Neural cell (in vitro differentiated cells): ENCODE measurements at regions not wholly inside any gene's neighbourhood (a gene's known extent, or its start where the extent isn't known, plus 50 kb on each side); places are given as distances from the start of the nearest gene placed in this dataset.
"Not testable (repeated sequence)": the region's sequence is repeated elsewhere in the genome, so short reads cannot be mapped to it uniquely, and the experiment has no call there.

Experiments used
- H2AFZ ChIP-seq: fragments of 200-600, 300-800 bp; sonication (generic), shearing (Covaris generic); 2 replicates; pipeline ENCODE4 v1.6.0; 2014; ENCODE audit warnings: low read depth, mild to moderate bottlenecking, antibody characterized with exemption, low read length, moderate library complexity
- H3F3A ChIP-seq: fragments of 200-600 bp; shearing (Covaris generic); 2 replicates; pipeline ENCODE4 v1.6.1; 2016; ENCODE audit warnings: mild to moderate bottlenecking, moderate library complexity, mixed read lengths, antibody characterized with exemption, low read length; ENCODE audit not compliant: insufficient read depth, poor library complexity, severe bottlenecking
- H3K27ac ChIP-seq: fragments of 200-600, 300-800 bp; sonication (generic), shearing (Covaris generic); 2 replicates; pipeline ENCODE4 v1.5.1; 2014; ENCODE audit warnings: mild to moderate bottlenecking, low read length, moderate library complexity
- H3K27me3 ChIP-seq: fragments of 300-800, 200-600 bp; sonication (generic), shearing (Covaris generic); 2 replicates; pipeline ENCODE4 v1.6.0; 2014; ENCODE audit warnings: mild to moderate bottlenecking, low read depth, low read length, moderate library complexity; ENCODE audit not compliant: insufficient read depth
- H3K36me3 ChIP-seq: fragments of 300-800, 200-600 bp; sonication (generic), shearing (Covaris generic); 2 replicates; pipeline ENCODE4 v1.5.1; 2014; ENCODE audit warnings: mild to moderate bottlenecking, antibody characterized with exemption, low read length, moderate library complexity; ENCODE audit not compliant: insufficient read depth
- H3K4me2 ChIP-seq: fragments of 300-800, 200-600 bp; sonication (generic), shearing (Covaris generic); 2 replicates; pipeline ENCODE4 v1.6.0; 2014; ENCODE audit warnings: mild to moderate bottlenecking, low read length
- H3K4me3 ChIP-seq: fragments of 300-800, 200-600 bp; sonication (generic), shearing (Covaris generic); 2 replicates; pipeline ENCODE4 v1.5.1; 2014; ENCODE audit warnings: mild to moderate bottlenecking, low read length, moderate library complexity
- H3K79me2 ChIP-seq: fragments of 200-600 bp; shearing (Covaris generic); replicated peaks from 2 replicates; pipeline ENCODE4 v1.6.0; 2014; ENCODE audit warnings: mild to moderate bottlenecking, low read length, moderate library complexity; ENCODE audit not compliant: insufficient read depth
- H3K9ac ChIP-seq: fragments of 300-800, 200-600 bp; sonication (generic), shearing (Covaris generic); 2 replicates; pipeline ENCODE4 v1.6.1; 2016; ENCODE audit warnings: mild to moderate bottlenecking, low read length, mixed read lengths
- H3K9me2 ChIP-seq: fragments of 200-600 bp; shearing (Covaris generic); 2 replicates; pipeline ENCODE4 v1.6.1; 2016; ENCODE audit warnings: mild to moderate bottlenecking, low read length, mixed read lengths; ENCODE audit not compliant: insufficient read depth
- H3K9me3 ChIP-seq: fragments of 200-600, 300-800 bp; sonication (generic), shearing (Covaris generic); 2 replicates; pipeline ENCODE4 v1.6.1; 2016; ENCODE audit warnings: mild to moderate bottlenecking, mixed run types, low read length, moderate library complexity, mixed read lengths
- H4K20me1 ChIP-seq: fragments of 200-600 bp; shearing (Covaris generic); 2 replicates; pipeline ENCODE4 v1.6.1; 2016; ENCODE audit warnings: mild to moderate bottlenecking, mixed run types; ENCODE audit not compliant: insufficient read depth
- EP300 ChIP-seq: fragments of 450-650 bp; conservative IDR thresholded peaks from 2 replicates; pipeline ENCODE4 v1.6.1; 2014; ENCODE audit warnings: antibody characterized with exemption, mild to moderate bottlenecking, moderate library complexity; ENCODE audit not compliant: poor library complexity, severe bottlenecking
- EZH2 ChIP-seq: fragments of 200-600, 300-800 bp; shearing (Covaris generic), sonication (generic); IDR thresholded peaks from 2 replicates; pipeline ENCODE4 v1.6.1; 2014; ENCODE audit warnings: antibody characterized with exemption, low read length, borderline replicate concordance, mild to moderate bottlenecking; ENCODE audit not compliant: insufficient read depth, poor library complexity, severe bottlenecking
- MXI1 ChIP-seq: fragments of 450-650 bp; conservative IDR thresholded peaks from 2 replicates; pipeline ENCODE4 v1.6.1; 2014; ENCODE audit warnings: antibody characterized with exemption, mild to moderate bottlenecking; ENCODE audit not compliant: poor library complexity, severe bottlenecking
- POLR2AphosphoS5 ChIP-seq: IDR thresholded peaks from 2 replicates; pipeline ENCODE4 v1.6.1; 2012
- RAD21 ChIP-seq: fragments of 450-650 bp; conservative IDR thresholded peaks from 2 replicates; pipeline ENCODE4 v1.6.1; 2014; ENCODE audit warnings: antibody characterized with exemption, mild to moderate bottlenecking, moderate library complexity
- REST ChIP-seq: IDR thresholded peaks from 2 replicates; pipeline ENCODE4 v1.6.1; 2012; ENCODE audit warnings: borderline replicate concordance
- SMC3 ChIP-seq: fragments of 450-650 bp; conservative IDR thresholded peaks from 2 replicates; pipeline ENCODE4 v1.6.1; 2014; ENCODE audit warnings: antibody characterized with exemption, mild to moderate bottlenecking, moderate library complexity; ENCODE audit not compliant: poor library complexity
- TAF1 ChIP-seq: IDR thresholded peaks from 2 replicates; pipeline ENCODE4 v1.6.1; 2012; ENCODE audit warnings: low read depth
- TF ChIP-seq, protein P1 (sequence below): fragments of 450-650 bp; IDR thresholded peaks from 2 replicates; pipeline ENCODE4 v1.5.1; 2014; ENCODE audit warnings: antibody characterized with exemption, mild to moderate bottlenecking, moderate library complexity; ENCODE audit not compliant: poor library complexity, severe bottlenecking

DNA sequence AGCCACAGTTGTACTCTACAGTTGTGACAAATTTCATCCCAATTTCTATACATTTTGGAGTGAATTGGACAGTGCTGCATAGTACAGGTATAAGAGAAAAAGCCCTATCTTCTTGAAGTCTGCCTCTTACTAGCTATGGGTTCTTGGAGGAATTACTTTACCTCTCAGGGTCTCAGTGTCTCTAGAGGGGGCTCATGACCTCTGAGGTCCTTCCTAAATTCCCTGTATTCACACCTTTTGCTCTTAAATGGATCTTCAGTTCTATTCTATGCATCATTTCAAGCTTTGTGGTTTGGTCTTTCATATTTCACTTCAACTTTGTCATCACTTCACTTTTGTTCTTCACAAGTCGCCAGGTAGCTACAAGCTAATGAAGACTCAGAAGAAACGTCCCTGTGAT, 71.2 kb upstream of the ERCC4 start:
- Histone ChIP-seq H3K4me3 (no peak overlapping the region), H3K27ac (no peak overlapping the region), H4K20me1 (no peaks in the 10 kb centered on the region), H3K79me2 (no peaks in the 10 kb centered on the region), H3F3A (no peaks in the 10 kb centered on the region), H3K9me3 (no peaks in the 10 kb centered on the region), H3K36me3 (no peaks in the 10 kb centered on the region), H3K4me2 (no peak overlapping the region), H3K27me3 (no peaks in the 10 kb centered on the region), H3K9ac (no peak overlapping the region), H2AFZ (no peak overlapping the region), H3K9me2 (no peaks in the 10 kb centered on the region)
- TF ChIP-seq MXI1 (no peak), EP300 (no peak), RAD21 (no peak), EZH2 (no peak), TAF1 (no peak), POLR2AphosphoS5 (no peak), SMC3 (no peak), REST (no peak)
- TF ChIP-seq, protein P1, sequence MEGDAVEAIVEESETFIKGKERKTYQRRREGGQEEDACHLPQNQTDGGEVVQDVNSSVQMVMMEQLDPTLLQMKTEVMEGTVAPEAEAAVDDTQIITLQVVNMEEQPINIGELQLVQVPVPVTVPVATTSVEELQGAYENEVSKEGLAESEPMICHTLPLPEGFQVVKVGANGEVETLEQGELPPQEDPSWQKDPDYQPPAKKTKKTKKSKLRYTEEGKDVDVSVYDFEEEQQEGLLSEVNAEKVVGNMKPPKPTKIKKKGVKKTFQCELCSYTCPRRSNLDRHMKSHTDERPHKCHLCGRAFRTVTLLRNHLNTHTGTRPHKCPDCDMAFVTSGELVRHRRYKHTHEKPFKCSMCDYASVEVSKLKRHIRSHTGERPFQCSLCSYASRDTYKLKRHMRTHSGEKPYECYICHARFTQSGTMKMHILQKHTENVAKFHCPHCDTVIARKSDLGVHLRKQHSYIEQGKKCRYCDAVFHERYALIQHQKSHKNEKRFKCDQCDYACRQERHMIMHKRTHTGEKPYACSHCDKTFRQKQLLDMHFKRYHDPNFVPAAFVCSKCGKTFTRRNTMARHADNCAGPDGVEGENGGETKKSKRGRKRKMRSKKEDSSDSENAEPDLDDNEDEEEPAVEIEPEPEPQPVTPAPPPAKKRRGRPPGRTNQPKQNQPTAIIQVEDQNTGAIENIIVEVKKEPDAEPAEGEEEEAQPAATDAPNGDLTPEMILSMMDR: no peak

DNA sequence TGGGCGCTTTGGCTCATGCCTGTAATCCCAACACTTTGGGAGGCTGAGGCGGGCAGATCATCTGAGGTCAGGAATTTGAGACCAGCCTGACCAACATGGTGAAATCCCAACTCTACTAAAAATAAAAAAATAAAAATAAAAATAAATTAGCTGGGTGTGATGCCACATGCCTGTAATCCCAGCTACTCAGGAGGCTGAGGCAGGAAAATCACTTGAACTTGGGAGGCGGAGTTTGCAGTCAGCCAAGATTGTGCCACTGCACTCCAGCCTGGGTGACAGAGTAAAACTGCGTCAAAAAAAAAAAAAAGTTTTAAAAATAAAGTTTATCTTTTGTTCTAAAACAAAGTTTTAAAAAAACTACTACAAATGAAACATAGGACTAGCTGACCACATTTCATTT, 69.8 kb upstream of the ERCC4 start:
- not testable (repeated sequence) for H3K4me2 ChIP-seq, H4K20me1 ChIP-seq

DNA sequence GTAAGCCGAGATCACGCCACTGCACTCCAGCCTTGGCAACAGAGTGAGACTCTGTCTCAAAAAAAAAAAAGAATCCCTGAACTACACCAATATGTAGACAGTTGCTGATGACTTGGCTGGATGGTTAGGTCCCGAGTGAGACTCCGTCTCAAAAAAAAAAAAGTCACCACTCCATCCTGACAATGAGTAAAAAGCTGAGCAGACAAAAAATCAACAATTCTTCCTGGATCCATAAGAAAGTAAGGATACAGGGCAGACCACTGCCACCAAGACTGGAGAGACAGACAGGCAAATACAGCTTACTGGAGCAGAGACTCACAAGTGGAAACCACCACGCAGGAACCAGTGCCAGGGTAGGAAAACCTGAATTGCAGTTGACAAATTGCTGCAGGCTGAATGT, 67.1 kb upstream of the ERCC4 start:
- H3K27ac ChIP-seq: no peak overlapping the region
- H3K9ac ChIP-seq: no peak overlapping the region
- no peaks in the 10 kb centered on the region for H4K20me1 ChIP-seq
- no peak for TF ChIP-seq EZH2
- no peak for TF ChIP-seq TAF1
- TF ChIP-seq, protein P1: no peak
- TF ChIP-seq MXI1: no peak
- TF ChIP-seq REST: no peak
- TF ChIP-seq POLR2AphosphoS5: no peak
- TF ChIP-seq RAD21: no peak
- TF ChIP-seq EP300: no peak
- no peak for TF ChIP-seq SMC3
- H3K9me3 ChIP-seq: no peaks in the 10 kb centered on the region
- no peaks in the 10 kb centered on the region for H3K9me2 ChIP-seq
- H3F3A ChIP-seq: no peaks in the 10 kb centered on the region
- no peaks in the 10 kb centered on the region for H3K27me3 ChIP-seq
- H3K4me2 ChIP-seq: no peak overlapping the region
- H3K4me3 ChIP-seq: no peak overlapping the region
- H3K79me2 ChIP-seq: no peaks in the 10 kb centered on the region
- H3K36me3 ChIP-seq: no peaks in the 10 kb centered on the region
- no peak overlapping the region for H2AFZ ChIP-seq

More for the DNA sequence above, 69.8 kb upstream of the ERCC4 start:
- not testable (repeated sequence) for H3K79me2 ChIP-seq, H3K36me3 ChIP-seq, H2AFZ ChIP-seq, H3F3A ChIP-seq, H3K27me3 ChIP-seq, H3K27ac ChIP-seq, H3K9me2 ChIP-seq, H3K9ac ChIP-seq, H3K9me3 ChIP-seq, H3K4me3 ChIP-seq
